Stimulated activated CD8-positive, alpha-beta memory T cell treated with anti-CD3 and anti-CD28 coated beads, Interleukin-7, amount 100 ng/mL, for 24 hours (primary cell): ENCODE measurements at regions not wholly inside any gene's neighbourhood (a gene's known extent, or its start where the extent isn't known, plus 50 kb on each side); places are given as distances from the start of the nearest gene placed in this dataset.

Source experiments
- DNase-seq: peaks from one replicate; pipeline ENCODE4 v3.0.0-alpha.2; 2020; ENCODE audit warnings: low read depth

GRCh38 chr15:46710401-46710960 is 1006.8 kb upstream of the SEMA6D start:
- no peak for DNase-seq

- DNase-seq = no peak
Observed at GRCh38 chr15:46713045-46713444, 1004.3 kb upstream of the SEMA6D start.

- DNase-seq = no peak
Observed at GRCh38 chr15:46714950-46715349, 1002.4 kb upstream of the SEMA6D start.

GRCh38 chr15:46723308-46723707 is 994.0 kb upstream of the SEMA6D start:
- DNase-seq = no peak

GRCh38 chr15:46732060-46732459 is 985.2 kb upstream of the SEMA6D start:
- no peak for DNase-seq

GRCh38 chr15:46735115-46735514 is 982.2 kb upstream of the SEMA6D start:
- DNase-seq = no peak

GRCh38 chr15:46751303-46751702 is 966.0 kb upstream of the SEMA6D start:
- no peak for DNase-seq

GRCh38 chr15:46753946-46754345 is 963.4 kb upstream of the SEMA6D start:
- no peak for DNase-seq

- DNase-seq = no peak
Observed at GRCh38 chr15:46763091-46763490, 954.2 kb upstream of the SEMA6D start.

GRCh38 chr15:46764851-46765250 is 952.5 kb upstream of the SEMA6D start:
- no peak for DNase-seq

GRCh38 chr15:46766021-46766420 is 951.3 kb upstream of the SEMA6D start:
- DNase-seq = no peak

GRCh38 chr15:46768287-46768686 is 949.0 kb upstream of the SEMA6D start:
- DNase-seq = no peak

- DNase-seq = no peak
Observed at GRCh38 chr15:46773016-46773415, 944.3 kb upstream of the SEMA6D start.

GRCh38 chr15:46778876-46779275 is 938.4 kb upstream of the SEMA6D start:
- no peak for DNase-seq

GRCh38 chr15:46786590-46787285 is 930.6 kb upstream of the SEMA6D start:
- no peak for DNase-seq

- no peak for DNase-seq
Observed at GRCh38 chr15:46795685-46796084, 921.6 kb upstream of the SEMA6D start.

- DNase-seq = no peak
Observed at GRCh38 chr15:46808834-46809233, 908.5 kb upstream of the SEMA6D start.

- no peak for DNase-seq
Observed at GRCh38 chr15:46815240-46815639, 902.1 kb upstream of the SEMA6D start.

- no peak for DNase-seq
Observed at GRCh38 chr15:46815765-46816164, 901.5 kb upstream of the SEMA6D start.

GRCh38 chr15:46848704-46849103 is 868.6 kb upstream of the SEMA6D start:
- DNase-seq = no peak

- DNase-seq = no peak
Observed at GRCh38 chr15:46853600-46853999, 863.7 kb upstream of the SEMA6D start.

GRCh38 chr15:46854564-46854963 is 862.7 kb upstream of the SEMA6D start:
- no peak for DNase-seq

- DNase-seq = no peak
Observed at GRCh38 chr15:46855388-46855787, 861.9 kb upstream of the SEMA6D start.

- DNase-seq = no peak
Observed at GRCh38 chr15:46856839-46857502, 860.3 kb upstream of the SEMA6D start.
